GM21528 (cell line): ENCODE measurements at regions not wholly inside any gene's neighbourhood (a gene's known extent, or its start where the extent isn't known, plus 50 kb on each side); places are given as distances from the start of the nearest gene placed in this dataset.

Source experiments
- ATAC-seq: cut with Tn5 transposase; IDR thresholded peaks from one replicate; pipeline ENCODE4 v1.9.1; 2021; ENCODE audit warnings: mild to moderate bottlenecking, moderate library complexity; ENCODE audit not compliant: unreplicated experiment, low FRiP score

DNA sequence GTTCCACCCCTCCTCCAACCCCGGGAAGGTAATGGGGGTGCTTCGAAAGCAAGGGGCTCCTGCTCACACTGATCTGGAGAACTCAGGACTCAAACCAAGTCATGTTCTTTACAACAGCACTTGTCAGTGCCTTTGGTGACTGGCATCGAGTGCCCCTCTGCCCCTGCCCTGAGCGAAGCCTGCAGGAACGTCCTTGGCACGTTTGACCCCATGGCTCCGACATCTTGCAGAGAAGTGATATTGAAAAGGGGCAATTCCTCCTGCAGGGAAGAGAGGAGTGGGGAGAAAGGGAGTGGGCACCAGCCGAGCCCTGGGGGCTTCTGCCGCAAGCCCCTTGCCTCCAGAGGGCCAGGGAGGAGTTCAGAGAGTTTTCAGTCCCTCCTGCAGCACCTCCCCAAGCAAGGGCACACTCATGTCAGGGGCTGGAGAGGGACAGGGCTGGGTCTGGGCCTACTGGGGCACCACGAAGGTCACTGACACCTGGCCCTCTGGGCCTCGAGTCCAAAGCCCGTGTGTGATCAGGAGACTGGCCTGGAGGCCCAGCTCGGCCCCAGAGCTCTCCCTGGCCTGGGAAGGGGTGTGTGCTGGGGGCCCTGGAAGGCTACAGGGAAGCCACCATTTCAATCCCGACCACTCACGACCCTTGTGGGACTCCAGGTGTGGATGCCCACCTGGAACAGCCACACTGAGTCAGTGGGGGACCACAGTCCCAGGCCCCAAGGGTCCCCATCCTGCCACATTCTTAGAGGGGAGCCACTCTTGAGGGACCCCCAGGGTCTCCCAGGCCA is 94.9 kb upstream of the NKX1-1 start:
- no peak for ATAC-seq

DNA sequence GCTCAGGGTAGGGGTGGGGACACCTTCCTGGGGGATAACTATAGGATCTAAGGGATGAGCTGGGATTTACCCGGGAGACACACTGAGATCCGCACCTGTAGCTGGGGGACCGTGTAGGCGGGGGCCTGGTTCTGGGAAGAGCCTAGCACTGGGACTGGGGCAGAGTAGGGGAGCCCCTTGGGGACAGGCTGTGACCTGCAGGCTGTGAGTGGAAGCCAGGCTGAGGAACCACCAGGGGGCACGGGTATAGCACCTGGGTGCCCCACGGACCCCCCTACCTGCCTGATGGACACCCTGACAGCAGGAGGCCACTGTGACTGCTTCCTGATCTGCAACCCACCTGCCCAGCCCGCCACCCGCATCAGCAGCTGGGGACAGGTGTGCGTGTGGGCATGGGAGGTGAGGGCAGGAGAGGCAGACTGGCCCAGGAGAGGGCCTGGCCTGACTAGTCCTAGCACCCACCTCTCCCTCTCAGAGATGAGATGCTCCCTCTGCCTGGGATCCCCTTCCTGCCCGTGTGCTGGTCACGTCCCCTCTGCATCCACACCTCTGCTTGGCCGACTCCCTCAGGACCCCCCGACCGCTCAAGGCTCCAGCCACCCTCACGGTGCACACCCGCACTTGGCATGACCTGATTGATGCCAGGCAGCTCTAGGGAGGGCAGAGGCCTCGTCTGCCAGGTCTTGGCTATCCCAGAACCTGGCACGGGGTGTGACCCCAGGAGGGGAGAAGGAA is 94.2 kb upstream of the NKX1-1 start:
- ATAC-seq: no peak

DNA sequence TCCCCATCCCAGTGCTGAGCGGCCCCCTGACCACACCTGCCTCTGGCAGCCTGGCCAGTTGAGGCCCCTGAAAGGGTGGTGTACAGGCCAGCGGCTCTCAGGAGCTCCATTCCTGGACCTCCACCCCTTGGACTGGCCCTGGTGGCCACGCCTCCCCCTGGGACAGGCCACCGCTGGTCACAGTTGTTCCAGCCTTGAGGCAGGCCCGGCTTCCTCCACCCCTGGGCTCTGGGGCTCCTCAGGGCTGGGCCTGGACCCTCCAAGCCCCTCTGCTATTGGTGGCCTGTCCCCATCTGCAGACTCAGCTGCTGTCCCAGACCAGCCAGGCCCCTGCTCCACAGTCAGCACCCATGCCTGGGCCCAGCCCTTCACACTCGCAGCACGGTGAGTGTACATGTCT is 93.2 kb upstream of the NKX1-1 start:
- no peak for ATAC-seq

DNA sequence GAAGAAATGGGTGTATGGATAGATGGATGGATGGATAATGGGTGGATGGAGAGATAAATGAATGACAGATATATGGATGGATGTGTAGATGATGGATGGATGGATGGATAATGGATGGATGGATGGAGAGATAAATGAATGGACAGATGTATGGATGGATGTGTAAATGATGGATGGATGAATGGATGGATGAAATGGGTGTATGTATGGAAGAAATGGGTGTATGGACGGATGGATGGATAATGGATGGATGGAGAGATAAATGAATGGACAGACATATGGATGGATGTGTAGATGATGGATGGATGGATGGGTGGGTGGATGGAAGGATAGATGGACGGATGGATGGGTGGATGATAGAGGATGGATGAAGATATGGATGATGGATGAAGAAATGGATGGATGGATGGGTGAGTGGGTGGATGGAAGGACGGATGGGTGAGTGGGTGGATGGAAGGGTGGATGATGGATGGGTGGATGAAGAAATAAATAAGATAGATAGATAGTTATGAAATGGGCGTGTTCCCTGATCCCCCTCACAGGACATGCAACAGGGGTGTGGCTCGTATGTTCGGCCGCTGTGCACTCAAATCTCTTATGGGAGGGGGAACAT is 91.1 kb upstream of the NKX1-1 start:
- no peak for ATAC-seq

DNA sequence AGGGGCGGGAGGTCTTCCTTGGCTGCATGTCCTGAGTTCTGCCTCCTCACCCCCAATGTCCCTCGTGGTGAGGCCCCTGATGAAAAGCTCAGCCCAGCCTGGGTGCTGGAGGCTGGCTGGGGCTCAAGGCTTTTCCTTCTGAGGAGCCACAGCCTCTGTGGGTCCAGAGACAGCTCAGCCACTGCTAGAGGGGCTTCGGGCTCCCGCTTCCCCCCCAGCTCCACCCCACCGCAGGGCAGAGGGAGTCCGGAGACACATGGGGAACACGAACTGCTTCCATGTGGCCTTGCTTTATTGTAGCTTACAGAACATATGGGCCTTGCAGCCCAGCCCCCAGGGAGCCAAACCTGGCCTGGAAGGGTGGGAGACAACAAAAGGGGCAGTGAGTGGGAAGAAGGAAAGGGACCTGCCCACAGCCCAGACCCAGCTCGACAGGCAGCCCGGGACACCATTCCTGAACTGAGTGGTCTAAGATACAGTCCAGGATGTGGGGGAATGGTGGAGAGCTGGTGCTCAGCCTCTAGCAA is 89.9 kb upstream of the NKX1-1 start:
- no peak for ATAC-seq

DNA sequence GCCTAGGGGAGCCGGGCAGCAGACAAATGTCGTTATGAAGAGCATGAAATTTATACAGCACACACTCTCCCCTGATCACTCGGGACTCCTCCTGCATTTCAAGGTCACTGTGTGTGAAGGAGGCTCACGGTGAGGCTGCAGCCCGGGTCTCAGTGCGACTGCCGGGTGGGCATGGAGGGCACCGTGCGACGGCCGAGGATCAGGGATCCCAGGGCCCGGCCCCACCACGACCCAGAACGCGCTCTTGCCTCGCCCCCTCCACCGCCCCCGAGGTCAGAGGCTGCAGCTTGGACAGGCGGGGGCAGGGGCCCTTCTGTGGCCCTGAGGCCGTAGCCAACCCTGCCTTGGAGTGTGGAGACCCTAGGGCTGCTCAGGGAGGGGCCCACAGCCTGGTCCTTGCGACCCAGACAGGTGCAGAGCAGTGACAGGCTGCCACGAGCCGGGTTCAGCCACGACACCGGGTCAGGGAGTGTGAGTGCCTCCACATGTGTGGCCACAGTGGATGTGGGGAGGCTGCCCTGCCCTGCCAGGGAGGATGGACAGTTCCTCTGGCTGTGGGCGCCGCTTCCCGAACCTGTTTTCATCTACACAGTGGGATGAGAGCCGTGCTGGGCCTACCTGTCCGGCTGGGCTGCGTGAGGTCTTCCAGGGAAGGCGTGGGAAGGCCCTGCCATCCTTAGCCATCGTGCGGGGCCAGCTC is 89.3 kb upstream of the NKX1-1 start:
- no peak for ATAC-seq

DNA sequence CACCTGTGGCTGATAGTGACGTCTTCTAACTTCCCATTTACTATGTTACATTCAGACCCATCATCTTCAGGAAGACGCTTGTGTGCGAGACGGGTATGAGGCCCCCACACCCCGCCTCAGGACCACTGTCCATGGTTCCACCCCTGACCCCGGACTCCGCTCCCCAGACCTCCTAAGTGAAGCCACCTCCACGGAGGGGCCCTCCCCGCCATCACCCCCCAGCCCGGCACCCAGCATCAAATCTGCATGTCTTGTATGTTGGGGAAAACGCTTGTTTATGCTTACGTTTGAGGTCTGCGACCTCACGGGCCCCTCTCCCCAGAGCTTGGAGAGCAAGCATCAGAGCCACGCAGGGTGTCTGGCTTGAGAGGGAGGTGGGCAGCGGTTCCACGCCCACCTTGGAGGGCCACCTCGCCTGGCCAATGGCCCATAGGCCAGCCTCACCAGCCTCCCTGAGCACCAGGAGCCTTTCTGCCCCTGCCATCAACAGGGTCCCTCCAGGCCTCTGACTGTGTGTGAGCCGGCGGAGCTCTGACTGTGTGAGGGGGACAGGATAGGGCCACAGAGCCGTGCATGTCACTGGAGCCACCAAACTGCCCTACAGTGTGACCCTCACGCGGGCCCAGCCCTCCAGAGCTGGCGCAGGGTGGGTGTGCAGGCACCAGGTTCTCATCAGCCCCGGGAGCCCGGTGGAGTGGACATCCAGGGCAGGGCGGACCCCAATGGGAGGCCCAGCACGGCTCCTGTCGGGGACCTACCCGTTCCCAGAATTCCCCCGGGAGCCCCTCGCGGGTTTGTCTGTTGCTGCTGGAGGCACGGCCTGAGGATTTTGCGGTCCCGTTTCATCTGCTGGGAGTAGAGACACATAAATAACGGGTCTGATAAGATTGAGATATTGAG is 88.4 kb upstream of the NKX1-1 start:
- no peak for ATAC-seq

DNA sequence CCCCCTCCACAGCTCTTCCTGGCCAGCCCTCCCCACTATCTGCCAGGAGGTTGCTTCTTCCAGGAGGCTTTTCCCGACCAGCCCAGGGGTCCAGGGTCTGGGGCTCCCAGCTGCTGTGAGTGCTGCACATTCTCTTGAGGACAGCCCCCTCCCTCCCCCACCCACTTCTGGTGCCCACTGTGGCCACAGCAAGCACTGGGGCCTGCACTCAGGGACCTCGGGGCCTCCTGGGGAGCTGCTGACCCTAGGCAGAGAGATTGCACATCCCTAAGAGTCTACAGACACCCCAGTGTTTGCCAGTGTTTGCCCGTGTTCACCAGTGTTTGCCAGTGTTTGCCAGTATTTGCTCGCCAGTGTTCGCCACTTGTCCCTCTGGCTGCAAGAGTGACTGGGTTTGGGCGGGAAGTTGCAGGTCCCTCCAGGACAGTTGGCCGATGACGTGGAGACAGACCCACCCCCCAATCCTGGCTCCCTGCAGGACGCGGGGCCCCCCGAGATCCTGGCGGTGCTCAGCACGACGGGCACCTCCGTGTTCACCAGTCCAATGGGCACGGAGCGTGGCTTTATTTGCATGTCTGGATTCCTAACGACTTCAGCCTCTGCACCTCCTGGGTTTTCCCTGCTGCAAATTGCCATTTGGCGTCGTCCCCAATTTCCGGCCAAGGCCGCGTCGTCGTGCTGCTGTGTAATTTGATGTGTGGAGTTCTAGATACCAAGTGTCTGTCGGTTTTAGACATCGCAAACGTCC is 87.5 kb upstream of the NKX1-1 start:
- no peak for ATAC-seq

DNA sequence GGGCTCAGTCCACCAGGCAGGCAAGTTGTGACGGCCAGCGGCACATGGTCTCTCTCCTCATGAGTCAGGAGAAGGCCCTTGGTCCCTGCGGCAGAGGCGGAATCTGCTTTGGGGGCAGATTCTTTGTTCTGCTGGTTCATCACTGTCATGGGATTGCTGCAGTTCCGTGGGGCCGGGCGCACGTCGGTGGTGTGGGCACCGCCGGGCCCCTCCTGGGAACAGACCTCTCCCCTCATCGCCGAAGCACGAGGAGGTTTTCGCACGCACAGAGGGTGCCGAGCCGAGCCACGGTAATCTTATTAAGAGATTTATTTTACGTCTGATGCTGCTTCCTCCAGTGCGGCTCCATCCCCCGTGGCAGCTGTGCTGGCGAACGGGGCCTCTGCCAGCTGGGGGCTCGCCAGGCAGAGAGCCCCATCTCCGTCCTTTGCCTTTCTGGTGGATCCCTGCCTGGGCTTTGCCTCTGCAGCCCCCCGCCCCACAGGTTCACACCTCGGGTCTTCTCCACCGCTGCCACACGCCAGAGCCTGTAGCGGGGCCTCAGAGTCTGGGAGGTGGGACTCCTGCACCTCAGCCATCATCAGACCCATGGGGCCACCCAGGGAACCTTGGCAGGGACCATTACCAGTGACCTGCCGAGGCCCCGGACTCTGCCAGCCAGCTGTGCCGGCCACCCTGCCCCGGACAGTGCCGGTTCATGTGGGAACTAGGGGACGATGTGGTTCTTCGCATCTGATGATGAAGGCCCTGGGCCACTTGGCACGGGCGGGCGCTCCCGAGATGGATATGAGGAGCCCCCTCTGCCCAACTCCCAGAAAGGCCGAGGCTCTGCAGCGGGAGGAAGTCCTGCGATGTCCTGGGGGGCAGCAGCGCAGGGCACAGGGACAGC is 86.7 kb upstream of the NKX1-1 start:
- no peak for ATAC-seq

DNA sequence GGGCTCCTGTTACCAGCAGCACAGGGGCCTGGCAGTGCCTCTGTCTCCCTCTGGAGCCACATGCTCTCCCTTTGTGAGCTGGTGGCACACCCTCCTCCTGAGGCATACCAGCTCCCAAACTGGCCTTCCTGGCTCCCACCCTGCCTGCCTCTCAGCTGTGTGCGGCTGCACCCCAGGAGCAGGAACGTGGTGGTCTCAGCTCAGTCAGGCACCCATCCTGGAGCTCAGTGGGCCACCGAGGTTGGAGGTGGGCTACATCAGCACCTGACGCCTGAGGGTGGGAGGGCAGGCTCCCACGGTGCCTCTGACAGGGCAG is 85.9 kb upstream of the NKX1-1 start:
- no peak for ATAC-seq

DNA sequence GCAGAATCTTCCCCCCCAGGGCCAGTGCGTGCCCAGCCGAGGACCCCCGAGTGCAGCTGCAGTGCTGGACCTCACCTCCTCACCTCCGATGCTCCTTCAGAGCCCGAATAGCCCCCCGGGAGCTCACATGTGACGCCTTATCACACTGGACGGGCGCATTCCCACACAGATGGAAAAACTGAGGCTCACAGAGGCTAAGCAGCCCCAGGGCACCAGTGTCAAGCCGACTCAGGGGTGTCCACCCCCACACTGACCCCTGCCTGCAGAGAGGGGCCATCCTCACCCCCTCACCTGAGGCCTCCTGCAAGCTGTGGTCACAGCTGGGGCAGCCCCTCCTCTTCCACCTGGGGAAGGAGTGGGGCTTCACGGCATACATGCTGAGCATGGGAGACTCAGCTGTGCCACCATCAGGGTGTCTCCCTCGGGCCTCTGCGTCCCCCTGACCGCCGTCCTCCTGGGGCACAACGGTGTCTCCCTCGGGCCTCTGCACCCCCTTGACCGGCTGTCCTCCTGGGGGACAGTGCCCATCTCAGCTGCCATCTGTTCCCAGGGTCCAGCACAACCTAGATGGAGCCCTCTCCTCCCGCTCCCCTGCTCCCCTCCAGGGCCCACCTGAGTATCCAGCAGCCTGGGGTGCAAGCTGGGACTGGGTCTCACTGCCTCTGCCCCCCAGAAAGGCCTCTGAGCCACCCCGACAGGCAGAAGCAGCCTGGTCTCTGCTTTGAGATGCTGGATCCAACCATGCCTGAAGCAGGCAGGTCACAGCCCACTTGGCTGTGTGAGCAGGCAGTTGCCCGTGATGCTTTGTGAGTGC is 85.3 kb upstream of the NKX1-1 start:
- ATAC-seq: no peak

DNA sequence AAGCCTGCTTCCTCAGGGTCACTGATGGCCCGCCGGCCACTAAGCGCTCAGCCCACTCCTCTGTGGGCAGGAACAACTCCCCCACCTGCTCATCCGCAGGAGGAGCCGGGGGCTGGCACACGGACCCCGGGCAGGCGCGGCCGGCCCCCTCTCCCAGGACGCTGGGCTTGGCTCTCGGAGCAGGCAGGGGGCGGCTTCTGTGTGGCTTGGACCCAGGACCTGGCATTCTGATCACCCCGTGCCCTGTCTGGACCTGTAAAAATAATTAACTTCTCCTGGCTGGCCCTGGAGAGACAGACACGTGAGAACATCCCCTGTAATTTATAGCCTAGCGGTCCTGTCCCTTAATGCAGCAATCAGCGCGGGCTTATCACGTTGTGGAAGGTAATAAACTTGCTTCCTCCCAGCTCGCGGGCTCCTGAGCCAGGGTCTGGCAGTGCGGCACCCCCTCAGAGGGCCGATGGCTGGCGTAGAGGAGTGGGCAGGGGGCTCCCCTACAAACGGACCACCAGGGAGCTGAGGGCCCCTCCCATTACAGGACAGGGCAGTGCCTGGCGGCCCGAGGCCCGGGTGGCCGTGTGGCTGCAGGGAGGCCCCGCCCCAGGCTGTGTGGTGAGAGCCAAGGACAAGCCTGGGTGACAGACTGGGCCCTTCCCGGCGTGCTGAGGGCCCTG is 84.5 kb upstream of the NKX1-1 start:
- no peak for ATAC-seq

DNA sequence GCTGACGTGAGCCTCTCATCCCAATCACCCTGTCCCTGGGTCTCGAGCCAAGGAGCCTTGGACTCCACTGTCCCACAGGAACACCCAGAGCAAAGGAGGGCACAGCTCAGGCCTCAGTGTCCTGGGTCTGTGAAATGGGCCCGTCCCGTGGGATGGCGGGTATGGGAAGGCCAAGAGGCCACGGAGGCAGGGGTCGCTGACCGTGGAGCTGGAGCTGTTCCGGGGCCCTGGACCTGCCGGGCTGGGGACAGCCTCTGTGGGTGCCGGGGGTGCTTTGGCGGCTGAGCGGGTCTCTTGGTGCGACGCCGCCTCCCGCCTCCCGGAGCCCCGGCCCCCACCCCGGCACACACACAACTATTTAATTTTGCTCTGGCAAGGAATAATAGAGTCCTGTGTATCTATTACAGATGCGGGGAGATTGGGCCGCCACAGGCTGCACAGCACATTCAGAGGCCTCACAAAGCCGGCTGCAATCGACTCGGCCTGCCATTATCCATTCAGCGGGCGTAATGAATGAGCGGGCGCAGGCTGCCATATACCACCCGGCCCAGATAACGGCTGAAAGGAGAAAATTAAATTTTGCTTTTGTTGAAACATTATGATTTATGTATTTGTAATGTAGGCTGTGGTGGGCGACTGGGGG is 83.9 kb upstream of the NKX1-1 start:
- ATAC-seq: no peak

DNA sequence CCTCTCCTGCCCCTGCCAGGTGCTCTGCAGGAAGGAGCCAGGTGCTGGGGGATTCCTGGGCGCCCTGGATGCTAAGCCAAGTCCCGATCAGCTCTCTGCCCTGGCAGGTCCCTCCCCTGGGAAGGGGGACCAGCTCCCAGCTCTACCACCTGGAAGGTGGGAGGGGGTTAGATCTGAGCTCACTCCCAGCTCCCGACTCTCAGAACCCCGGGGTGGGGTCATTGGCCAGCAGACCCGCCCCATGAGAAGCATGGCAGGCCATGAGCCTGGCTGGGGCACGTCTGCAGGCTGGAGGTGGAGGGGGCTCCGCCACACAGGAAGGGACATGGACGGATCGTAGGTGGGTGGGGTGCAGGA is 83.4 kb upstream of the NKX1-1 start:
- no peak for ATAC-seq

DNA sequence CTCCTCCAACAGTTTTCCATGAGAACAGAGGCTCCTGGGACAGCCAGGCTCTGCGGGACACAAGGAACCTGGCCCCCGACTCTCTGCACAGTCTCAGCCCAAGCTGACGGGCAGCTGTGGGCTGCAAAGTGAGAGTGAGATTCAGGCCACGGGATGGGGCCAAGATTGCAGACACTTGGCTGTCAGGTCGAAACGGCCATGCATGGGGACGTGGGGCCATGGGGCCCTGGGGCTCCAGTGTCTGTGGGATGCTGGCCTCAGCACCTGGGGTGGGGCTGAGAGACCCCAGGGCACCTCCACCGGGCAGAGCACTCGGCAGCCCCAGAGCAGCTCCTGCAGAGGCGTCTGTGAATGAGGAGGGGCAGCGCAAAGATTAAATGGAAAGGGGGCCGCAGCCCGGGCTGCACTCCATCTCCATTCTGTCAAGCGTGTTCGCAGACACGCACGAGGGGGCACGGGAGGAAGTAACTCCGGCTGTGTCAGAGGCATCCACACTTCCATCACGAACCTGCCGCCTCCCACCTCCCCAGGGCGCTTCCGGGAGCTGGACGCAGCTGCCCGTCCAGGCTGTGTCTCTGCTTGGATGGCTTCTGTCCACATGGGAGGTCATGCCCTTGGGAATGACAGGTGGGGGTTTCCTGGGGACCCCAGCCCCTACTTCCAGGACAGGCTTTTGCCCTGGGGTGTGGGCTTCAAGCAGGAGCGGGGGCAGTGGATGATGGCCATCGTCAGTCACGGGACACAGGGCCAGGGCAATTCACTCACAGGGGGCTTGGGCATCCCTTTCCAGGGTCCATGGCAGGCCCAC is 82.8 kb upstream of the NKX1-1 start:
- ATAC-seq: no peak

DNA sequence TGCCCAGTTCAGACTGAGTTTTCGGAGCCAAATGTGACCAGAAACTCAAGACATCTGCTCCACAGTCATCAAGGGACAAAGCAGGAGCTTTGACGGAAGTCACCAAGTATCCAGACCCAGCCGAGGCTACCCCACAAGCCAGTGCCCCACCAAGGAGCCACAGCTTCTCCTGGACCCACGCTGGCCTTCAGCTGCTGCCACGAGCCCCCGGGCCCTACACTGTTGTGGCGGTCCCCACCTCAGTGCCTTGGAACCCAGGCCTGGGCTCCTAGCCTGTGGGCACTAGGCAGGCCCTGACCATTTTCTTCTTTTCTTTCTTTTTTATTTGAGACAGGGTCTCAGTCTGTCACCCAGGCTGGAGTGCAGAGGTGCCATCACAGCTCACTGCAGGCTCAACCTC is 82.1 kb upstream of the NKX1-1 start:
- no peak for ATAC-seq
